Neural cell (in vitro differentiated cells): ENCODE measurements at regions not wholly inside any gene's neighbourhood (a gene's known extent, or its start where the extent isn't known, plus 50 kb on each side); places are given as distances from the start of the nearest gene placed in this dataset.
"Not testable (repeated sequence)": the region's sequence is repeated elsewhere in the genome, so short reads cannot be mapped to it uniquely, and the experiment has no call there.

ENCODE experiments used
- H2AFZ ChIP-seq: fragments of 200-600, 300-800 bp; sonication (generic), shearing (Covaris generic); 2 replicates; pipeline ENCODE4 v1.6.0; 2014; ENCODE audit warnings: low read depth, mild to moderate bottlenecking, antibody characterized with exemption, low read length, moderate library complexity
- H3F3A ChIP-seq: fragments of 200-600 bp; shearing (Covaris generic); 2 replicates; pipeline ENCODE4 v1.6.1; 2016; ENCODE audit warnings: mild to moderate bottlenecking, moderate library complexity, mixed read lengths, antibody characterized with exemption, low read length; ENCODE audit not compliant: insufficient read depth, poor library complexity, severe bottlenecking
- H3K27ac ChIP-seq: fragments of 200-600, 300-800 bp; sonication (generic), shearing (Covaris generic); 2 replicates; pipeline ENCODE4 v1.5.1; 2014; ENCODE audit warnings: mild to moderate bottlenecking, low read length, moderate library complexity
- H3K27me3 ChIP-seq: fragments of 300-800, 200-600 bp; sonication (generic), shearing (Covaris generic); 2 replicates; pipeline ENCODE4 v1.6.0; 2014; ENCODE audit warnings: mild to moderate bottlenecking, low read depth, low read length, moderate library complexity; ENCODE audit not compliant: insufficient read depth
- H3K36me3 ChIP-seq: fragments of 300-800, 200-600 bp; sonication (generic), shearing (Covaris generic); 2 replicates; pipeline ENCODE4 v1.5.1; 2014; ENCODE audit warnings: mild to moderate bottlenecking, antibody characterized with exemption, low read length, moderate library complexity; ENCODE audit not compliant: insufficient read depth
- H3K4me2 ChIP-seq: fragments of 300-800, 200-600 bp; sonication (generic), shearing (Covaris generic); 2 replicates; pipeline ENCODE4 v1.6.0; 2014; ENCODE audit warnings: mild to moderate bottlenecking, low read length
- H3K4me3 ChIP-seq: fragments of 300-800, 200-600 bp; sonication (generic), shearing (Covaris generic); 2 replicates; pipeline ENCODE4 v1.5.1; 2014; ENCODE audit warnings: mild to moderate bottlenecking, low read length, moderate library complexity
- H3K79me2 ChIP-seq: fragments of 200-600 bp; shearing (Covaris generic); replicated peaks from 2 replicates; pipeline ENCODE4 v1.6.0; 2014; ENCODE audit warnings: mild to moderate bottlenecking, low read length, moderate library complexity; ENCODE audit not compliant: insufficient read depth
- H3K9ac ChIP-seq: fragments of 300-800, 200-600 bp; sonication (generic), shearing (Covaris generic); 2 replicates; pipeline ENCODE4 v1.6.1; 2016; ENCODE audit warnings: mild to moderate bottlenecking, low read length, mixed read lengths
- H3K9me2 ChIP-seq: fragments of 200-600 bp; shearing (Covaris generic); 2 replicates; pipeline ENCODE4 v1.6.1; 2016; ENCODE audit warnings: mild to moderate bottlenecking, low read length, mixed read lengths; ENCODE audit not compliant: insufficient read depth
- H3K9me3 ChIP-seq: fragments of 200-600, 300-800 bp; sonication (generic), shearing (Covaris generic); 2 replicates; pipeline ENCODE4 v1.6.1; 2016; ENCODE audit warnings: mild to moderate bottlenecking, mixed run types, low read length, moderate library complexity, mixed read lengths
- H4K20me1 ChIP-seq: fragments of 200-600 bp; shearing (Covaris generic); 2 replicates; pipeline ENCODE4 v1.6.1; 2016; ENCODE audit warnings: mild to moderate bottlenecking, mixed run types; ENCODE audit not compliant: insufficient read depth
- CTCF ChIP-seq: fragments of 450-650 bp; IDR thresholded peaks from 2 replicates; pipeline ENCODE4 v1.5.1; 2014; ENCODE audit warnings: antibody characterized with exemption, mild to moderate bottlenecking, moderate library complexity; ENCODE audit not compliant: poor library complexity, severe bottlenecking
- EP300 ChIP-seq: fragments of 450-650 bp; conservative IDR thresholded peaks from 2 replicates; pipeline ENCODE4 v1.6.1; 2014; ENCODE audit warnings: antibody characterized with exemption, mild to moderate bottlenecking, moderate library complexity; ENCODE audit not compliant: poor library complexity, severe bottlenecking
- EZH2 ChIP-seq: fragments of 200-600, 300-800 bp; shearing (Covaris generic), sonication (generic); IDR thresholded peaks from 2 replicates; pipeline ENCODE4 v1.6.1; 2014; ENCODE audit warnings: antibody characterized with exemption, low read length, borderline replicate concordance, mild to moderate bottlenecking; ENCODE audit not compliant: insufficient read depth, poor library complexity, severe bottlenecking
- MXI1 ChIP-seq: fragments of 450-650 bp; conservative IDR thresholded peaks from 2 replicates; pipeline ENCODE4 v1.6.1; 2014; ENCODE audit warnings: antibody characterized with exemption, mild to moderate bottlenecking; ENCODE audit not compliant: poor library complexity, severe bottlenecking
- POLR2AphosphoS5 ChIP-seq: IDR thresholded peaks from 2 replicates; pipeline ENCODE4 v1.6.1; 2012
- RAD21 ChIP-seq: fragments of 450-650 bp; conservative IDR thresholded peaks from 2 replicates; pipeline ENCODE4 v1.6.1; 2014; ENCODE audit warnings: antibody characterized with exemption, mild to moderate bottlenecking, moderate library complexity
- REST ChIP-seq: IDR thresholded peaks from 2 replicates; pipeline ENCODE4 v1.6.1; 2012; ENCODE audit warnings: borderline replicate concordance
- SMC3 ChIP-seq: fragments of 450-650 bp; conservative IDR thresholded peaks from 2 replicates; pipeline ENCODE4 v1.6.1; 2014; ENCODE audit warnings: antibody characterized with exemption, mild to moderate bottlenecking, moderate library complexity; ENCODE audit not compliant: poor library complexity
- TAF1 ChIP-seq: IDR thresholded peaks from 2 replicates; pipeline ENCODE4 v1.6.1; 2012; ENCODE audit warnings: low read depth

- Histone ChIP-seq H3K4me2 (no peak overlapping the region), H3K27me3 (no peaks in the 10 kb centered on the region), H3K9me2 (no peaks in the 10 kb centered on the region), H3F3A (no peaks in the 10 kb centered on the region), H3K9me3 (no peaks in the 10 kb centered on the region), H4K20me1 (no peaks in the 10 kb centered on the region), H3K79me2 (no peaks in the 10 kb centered on the region), H3K9ac (no peak overlapping the region), H3K36me3 (no peaks in the 10 kb centered on the region), H3K4me3 (no peak overlapping the region), H3K27ac (no peak overlapping the region), H2AFZ (no peak overlapping the region)
- TF ChIP-seq EZH2: no peak
- no peak for TF ChIP-seq CTCF
- no peak for TF ChIP-seq EP300
- no peak for TF ChIP-seq SMC3
- no peak for TF ChIP-seq TAF1
- no peak for TF ChIP-seq RAD21
- TF ChIP-seq REST: no peak
- no peak for TF ChIP-seq MXI1
- TF ChIP-seq POLR2AphosphoS5: no peak
Observed at GRCh38 chr2:145524836-145525235, 1004.9 kb upstream of the ZEB2 start.

GRCh38 chr2:145524303-145524702, 1004.4 kb upstream of the ZEB2 start:
- TF ChIP-seq REST (no peak), TAF1 (no peak), CTCF (no peak), EZH2 (no peak), POLR2AphosphoS5 (no peak), SMC3 (no peak), MXI1 (no peak)
- no peaks in the 10 kb centered on the region for H3K9me2 ChIP-seq
- H3K36me3 ChIP-seq: no peaks in the 10 kb centered on the region
- no peak overlapping the region for H3K4me3 ChIP-seq
- H3F3A ChIP-seq: no peaks in the 10 kb centered on the region
- no peak overlapping the region for H3K4me2 ChIP-seq
- H3K9me3 ChIP-seq: no peaks in the 10 kb centered on the region
- H2AFZ ChIP-seq: no peak overlapping the region
- H3K27ac ChIP-seq: no peak overlapping the region
- H4K20me1 ChIP-seq: no peaks in the 10 kb centered on the region
- no peaks in the 10 kb centered on the region for H3K79me2 ChIP-seq
- no peak overlapping the region for H3K9ac ChIP-seq
- no peaks in the 10 kb centered on the region for H3K27me3 ChIP-seq

- H3K9ac ChIP-seq, H3K9me2 ChIP-seq, H3K36me3 ChIP-seq: not testable (repeated sequence)
Observed at GRCh38 chr2:145519254-145519653, 999.3 kb upstream of the ZEB2 start.

More at GRCh38 chr2:145519254-145519653, 999.3 kb upstream of the ZEB2 start:
- not testable (repeated sequence) for H3K27me3 ChIP-seq, H4K20me1 ChIP-seq, H3F3A ChIP-seq, H3K9me3 ChIP-seq, H3K4me3 ChIP-seq, H3K4me2 ChIP-seq, H2AFZ ChIP-seq, H3K27ac ChIP-seq, H3K79me2 ChIP-seq
